RWPE1 (cell line): ENCODE measurements at regions not wholly inside any gene's neighbourhood (a gene's known extent, or its start where the extent isn't known, plus 50 kb on each side); places are given as distances from the start of the nearest gene placed in this dataset.

ENCODE experiments used
- CTCF ChIA-PET: fragments of 350-600 bp; sonication (Branson Sonifier 250); formaldehyde crosslinking; extraction: SDS; loops from one replicate; lab custom pipeline; 2021; lab: Yijun Ruan, JAX
- POLR2A ChIA-PET: fragments of 400-600 bp; formaldehyde crosslinking; extraction: SDS; loops from one replicate; lab custom pipeline; 2020; ENCODE audit warnings: antibody characterized with exemption; ENCODE audit not compliant: low non-redundant PET; lab: Yijun Ruan, JAX
- DNase-seq: peaks from one replicate; pipeline ENCODE4 v3.0.0; 2012; ENCODE audit warnings: low spot score
- H3K27ac ChIP-seq: fragments of 450-650 bp; 2 replicates; pipeline ENCODE4 v1.5.1; 2017
- CTCF ChIP-seq: fragments of 450-650 bp; conservative IDR thresholded peaks from 2 replicates; pipeline ENCODE4 v1.5.1; 2017; ENCODE audit warnings: low read depth, mild to moderate bottlenecking

GRCh38 chr6:62614442-62614841, 328.4 kb upstream of the KHDRBS2 start:
- TF ChIP-seq CTCF = no peak
- ChIA-PET POLR2A (no interaction called here), CTCF (no interaction called here)

GRCh38 chr6:62613928-62614327, 327.9 kb upstream of the KHDRBS2 start:
- ChIA-PET POLR2A (no interaction called here), CTCF (no interaction called here)
- H3K27ac ChIP-seq = no peak overlapping the region
- DNase-seq = no peak
- no peak for TF ChIP-seq CTCF

More at GRCh38 chr6:62614442-62614841, 328.4 kb upstream of the KHDRBS2 start:
- DNase-seq = no peak
- H3K27ac ChIP-seq = no peak overlapping the region

- POLR2A ChIA-PET = no interaction called here
- H3K27ac ChIP-seq = no peak overlapping the region
- TF ChIP-seq CTCF = no peak
- CTCF ChIA-PET = no interaction called here
- DNase-seq = no peak
Observed at GRCh38 chr6:62612471-62612870, 326.4 kb upstream of the KHDRBS2 start.

GRCh38 chr6:62570372-62570771, 284.3 kb upstream of the KHDRBS2 start:
- CTCF ChIA-PET = no interaction called here

GRCh38 chr6:62541502-62541901, 255.5 kb upstream of the KHDRBS2 start:
- CTCF ChIA-PET = interaction anchor here (0.6 kb wide), 1 partner anchor 34 kb away, joined by 3 read pairs; no protein-coding TSS in a partner anchor
- POLR2A ChIA-PET = no interaction called here
- no peak for TF ChIP-seq CTCF
- no peak overlapping the region for H3K27ac ChIP-seq
- DNase-seq = no peak

More at GRCh38 chr6:62570372-62570771, 284.3 kb upstream of the KHDRBS2 start:
- no peak for DNase-seq
- no peak overlapping the region for H3K27ac ChIP-seq
- POLR2A ChIA-PET = no interaction called here
- no peak for TF ChIP-seq CTCF

- TF ChIP-seq CTCF = no peak
- POLR2A ChIA-PET = no interaction called here
- no peak for DNase-seq
- CTCF ChIA-PET = no interaction called here
- H3K27ac ChIP-seq = no peak overlapping the region
Observed at GRCh38 chr6:62530985-62531384, 245.0 kb upstream of the KHDRBS2 start.
